Chondrocyte (in vitro differentiated cells): ENCODE measurements at regions not wholly inside any gene's neighbourhood (a gene's known extent, or its start where the extent isn't known, plus 50 kb on each side); places are given as distances from the start of the nearest gene placed in this dataset.
A peak's percentile ranks its signal among the peaks of the same experiment; 100 is the strongest.

Experiments used
- DNase-seq: peaks from one replicate; pipeline ENCODE4 v3.0.0; 2021; ENCODE audit warnings: mixed read lengths, low spot score
- H3K27ac Mint-ChIP-seq: one replicate; pipeline ENCODE4 v1.8.0; 2021; ENCODE audit warnings: mild to moderate bottlenecking, moderate library complexity, mixed read lengths; ENCODE audit not compliant: unreplicated experiment
- H3K27me3 Mint-ChIP-seq: 2 replicates; pipeline ENCODE4 v1.8.0; 2021; ENCODE audit warnings: low read depth, mixed read lengths
- H3K36me3 Mint-ChIP-seq: 2 replicates; pipeline ENCODE4 v1.8.0; 2021; ENCODE audit warnings: low read depth, mixed read lengths
- H3K4me1 Mint-ChIP-seq: 2 replicates; pipeline ENCODE4 v1.8.0; 2021; ENCODE audit warnings: low read depth, mild to moderate bottlenecking, mixed read lengths
- H3K4me3 Mint-ChIP-seq: one replicate; pipeline ENCODE4 v1.8.0; 2021; ENCODE audit warnings: mild to moderate bottlenecking, moderate library complexity, mixed read lengths; ENCODE audit not compliant: unreplicated experiment
- H3K9me3 Mint-ChIP-seq: 2 replicates; pipeline ENCODE4 v1.8.0; 2021; ENCODE audit warnings: low read depth, mixed read lengths
- TF ChIP-seq, protein P1 (sequence below): fragments of 200-600 bp; sonication (generic); IDR thresholded peaks from 2 replicates; pipeline ENCODE4 v1.5.0; 2021; ENCODE audit warnings: antibody characterized with exemption, mild to moderate bottlenecking, moderate library complexity

DNA sequence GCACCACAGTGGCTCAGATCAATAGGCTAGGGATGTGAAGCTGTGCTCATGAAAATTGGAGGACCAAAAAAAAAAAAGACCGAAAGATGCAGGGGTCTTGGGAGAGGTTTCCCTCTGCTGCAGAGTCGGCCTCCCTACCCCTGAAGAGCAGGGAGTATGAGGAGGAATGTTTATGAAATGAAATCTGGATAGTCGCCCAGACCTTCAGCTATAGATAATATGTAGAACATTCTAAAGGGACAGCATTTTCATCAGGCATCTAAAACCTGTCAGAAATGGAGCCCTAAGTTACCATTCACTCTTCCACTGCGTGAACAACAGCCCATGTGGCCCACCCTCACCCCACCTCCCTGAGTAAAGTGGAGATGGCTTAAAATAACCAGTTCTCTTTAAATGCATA, 122.9 kb downstream of the TMEM174 start:
- H3K27ac Mint-ChIP-seq = no peak overlapping the region
- DNase-seq = no peak
- H3K4me1 Mint-ChIP-seq = peaks cover 40% of the 10 kb centered on the region
- peaks cover 44% of the 10 kb centered on the region for H3K27me3 Mint-ChIP-seq
- no peak overlapping the region for H3K4me3 Mint-ChIP-seq
- H3K36me3 Mint-ChIP-seq = peaks cover 3% of the 10 kb centered on the region
- TF ChIP-seq, protein P1, sequence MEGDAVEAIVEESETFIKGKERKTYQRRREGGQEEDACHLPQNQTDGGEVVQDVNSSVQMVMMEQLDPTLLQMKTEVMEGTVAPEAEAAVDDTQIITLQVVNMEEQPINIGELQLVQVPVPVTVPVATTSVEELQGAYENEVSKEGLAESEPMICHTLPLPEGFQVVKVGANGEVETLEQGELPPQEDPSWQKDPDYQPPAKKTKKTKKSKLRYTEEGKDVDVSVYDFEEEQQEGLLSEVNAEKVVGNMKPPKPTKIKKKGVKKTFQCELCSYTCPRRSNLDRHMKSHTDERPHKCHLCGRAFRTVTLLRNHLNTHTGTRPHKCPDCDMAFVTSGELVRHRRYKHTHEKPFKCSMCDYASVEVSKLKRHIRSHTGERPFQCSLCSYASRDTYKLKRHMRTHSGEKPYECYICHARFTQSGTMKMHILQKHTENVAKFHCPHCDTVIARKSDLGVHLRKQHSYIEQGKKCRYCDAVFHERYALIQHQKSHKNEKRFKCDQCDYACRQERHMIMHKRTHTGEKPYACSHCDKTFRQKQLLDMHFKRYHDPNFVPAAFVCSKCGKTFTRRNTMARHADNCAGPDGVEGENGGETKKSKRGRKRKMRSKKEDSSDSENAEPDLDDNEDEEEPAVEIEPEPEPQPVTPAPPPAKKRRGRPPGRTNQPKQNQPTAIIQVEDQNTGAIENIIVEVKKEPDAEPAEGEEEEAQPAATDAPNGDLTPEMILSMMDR = no peak
- H3K9me3 Mint-ChIP-seq = no peaks in the 10 kb centered on the region

DNA sequence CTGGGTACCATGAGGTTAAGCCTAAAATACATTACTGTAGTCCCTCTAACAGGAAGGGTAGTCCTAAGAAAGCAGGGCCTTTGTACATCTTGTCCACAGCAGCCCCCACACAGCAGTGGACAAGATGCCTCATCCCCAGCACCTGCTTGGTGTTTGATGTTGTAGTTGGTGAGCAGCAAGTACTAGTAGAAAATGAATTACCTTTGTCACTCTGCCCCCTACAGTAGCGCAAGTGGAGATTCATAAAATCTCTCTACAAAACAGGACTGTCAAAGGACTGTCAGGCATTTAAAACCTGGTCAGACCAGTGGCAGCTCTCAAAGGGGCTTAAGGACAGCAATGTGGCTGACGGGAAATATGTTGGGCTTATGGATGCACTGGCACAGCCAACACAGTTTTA, 122.5 kb downstream of the TMEM174 start:
- TF ChIP-seq, protein P1 = peak; percentile 46
- Mint-ChIP-seq H3K27ac (no peak overlapping the region), H3K36me3 (peaks cover 3% of the 10 kb centered on the region), H3K4me1 (peaks cover 37% of the 10 kb centered on the region), H3K4me3 (no peak overlapping the region), H3K27me3 (peaks cover 44% of the 10 kb centered on the region), H3K9me3 (no peaks in the 10 kb centered on the region)
- DNase-seq = no peak

DNA sequence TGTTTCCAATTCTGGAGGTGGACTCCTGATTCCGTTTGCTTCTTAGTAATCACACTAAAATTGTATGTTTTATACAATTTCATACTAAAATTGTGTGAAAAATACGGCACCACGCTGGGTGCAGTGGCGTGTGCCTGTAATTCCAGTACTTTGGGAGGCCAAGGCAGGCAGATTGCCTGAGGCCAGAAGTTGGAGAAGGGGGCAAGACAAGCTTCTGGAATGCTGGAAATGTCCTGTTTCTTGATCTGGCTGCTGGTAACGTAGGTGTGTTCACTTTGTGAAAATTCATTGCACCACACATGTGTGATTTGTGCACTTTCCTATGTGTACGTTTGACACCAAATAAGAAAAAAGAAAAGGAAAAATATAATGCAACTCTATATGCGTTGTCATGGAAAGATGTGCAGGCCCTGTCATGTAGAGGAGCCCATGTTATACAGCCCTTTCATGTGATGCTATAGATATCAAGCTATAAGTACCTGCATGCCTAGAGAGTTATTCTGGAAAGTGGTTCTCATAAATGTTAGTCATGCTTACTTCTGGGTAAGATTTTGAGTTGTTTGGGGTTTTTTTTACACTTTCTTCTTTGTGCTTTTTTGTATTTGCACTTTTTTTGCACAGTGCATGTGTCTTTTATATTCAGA, 119.9 kb downstream of the TMEM174 start:
- H3K27ac Mint-ChIP-seq = no peak overlapping the region
- peaks cover 29% of the 10 kb centered on the region for H3K27me3 Mint-ChIP-seq
- no peak for DNase-seq
- TF ChIP-seq, protein P1 = no peak
- peaks cover 17% of the 10 kb centered on the region for H3K4me1 Mint-ChIP-seq
- H3K4me3 Mint-ChIP-seq = no peak overlapping the region
- H3K9me3 Mint-ChIP-seq = no peaks in the 10 kb centered on the region
- H3K36me3 Mint-ChIP-seq = peaks cover 3% of the 10 kb centered on the region

DNA sequence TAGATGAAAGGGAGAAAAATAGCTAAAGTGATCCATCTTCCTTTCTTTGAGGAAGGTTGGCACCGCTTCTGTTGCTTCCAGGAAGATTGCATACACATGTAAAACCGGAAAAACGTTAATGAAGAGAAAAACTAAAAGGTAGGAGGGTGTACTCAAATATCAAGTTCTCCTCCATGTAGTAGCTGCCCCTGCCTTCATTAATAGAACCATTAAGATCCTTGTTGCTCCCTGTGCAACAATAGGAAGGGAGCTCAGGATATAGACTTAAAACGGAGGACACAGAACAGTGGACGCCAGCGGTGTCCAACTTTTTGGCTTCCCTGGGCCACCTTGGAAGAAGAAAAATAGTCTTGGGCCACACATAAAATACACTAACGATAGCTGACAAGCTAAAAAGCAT, 118.9 kb downstream of the TMEM174 start:
- Mint-ChIP-seq H3K4me1 (peaks cover 11% of the 10 kb centered on the region), H3K9me3 (no peaks in the 10 kb centered on the region), H3K27ac (no peak overlapping the region), H3K4me3 (no peak overlapping the region), H3K27me3 (peaks cover 20% of the 10 kb centered on the region), H3K36me3 (peaks cover under 1% of the 10 kb centered on the region)
- TF ChIP-seq, protein P1 = no peak
- DNase-seq = no peak

DNA sequence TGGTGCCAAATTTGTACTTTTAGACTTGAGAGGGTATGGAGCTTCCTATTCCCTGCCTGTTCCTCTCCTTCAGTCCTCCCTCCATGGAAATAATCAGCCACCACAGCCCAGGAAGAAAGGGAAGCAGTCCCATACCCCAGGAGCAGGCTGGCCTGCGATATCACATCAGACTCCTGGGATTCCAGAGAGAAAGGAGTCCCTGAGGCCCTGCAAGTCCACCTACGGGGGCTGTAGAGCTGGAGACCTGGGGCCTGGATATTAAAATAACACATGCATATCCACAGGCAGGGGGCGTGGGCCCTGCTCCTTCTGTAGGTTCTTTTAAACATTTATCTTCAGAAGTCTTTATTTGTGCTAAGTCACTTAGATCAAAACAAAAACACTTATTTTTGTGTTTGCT, 117.2 kb downstream of the TMEM174 start:
- TF ChIP-seq, protein P1 = peak; percentile 29
- no peak for DNase-seq
- no peaks in the 10 kb centered on the region for H3K36me3 Mint-ChIP-seq
- no peak overlapping the region for H3K27ac Mint-ChIP-seq
- no peak overlapping the region for H3K4me3 Mint-ChIP-seq
- peaks cover 14% of the 10 kb centered on the region for H3K27me3 Mint-ChIP-seq
- no peaks in the 10 kb centered on the region for H3K9me3 Mint-ChIP-seq
- H3K4me1 Mint-ChIP-seq = no peaks in the 10 kb centered on the region
